ENCODE measurements at regions not wholly inside any gene's neighbourhood (a gene's known extent, or its start where the extent isn't known, plus 50 kb on each side); places are given as distances from the start of the nearest gene placed in this dataset.

- Histone ChIP-seq H3K27ac (no peak overlapping the region), H3K4me1 (replicated peaks in 1 of 2) (no peaks in the 10 kb centered on the region), H3K4me3 (no peak overlapping the region)
- no peak for ATAC-seq (replicated peaks in 6 of 8)
- 100% methylated on average over 1 of the region's 1 CpG; no CpG with 5 or more reads in 9 of the 10 experiments for WGBS, 10 experiments
- in situ Hi-C loops (cut with MboI; ENCODE audit: low pct_unique_long_range_greater_than_20kb in 2 of 9, low sequenced_read_pairs in 9 of 9, unreplicated experiment in 9 of 9), result no loop called here
These were observed 364.8 kb upstream of the RBMY1B start for GRCh38 chrY:21146331-21146730.

- H3K4me1 ChIP-seq (replicated peaks in 1 of 2), result no peaks in the 10 kb centered on the region
- H3K4me3 ChIP-seq, result no peak overlapping the region
- in situ Hi-C loops (cut with MboI; ENCODE audit: low pct_unique_long_range_greater_than_20kb in 2 of 9, low sequenced_read_pairs in 9 of 9, unreplicated experiment in 9 of 9), result loop anchor here in 1 of 9 experiments (25.0 kb wide), 1 partner anchor 112 kb away; no protein-coding TSS in a partner anchor
- no peak for ATAC-seq (replicated peaks in 6 of 8)
- no peak overlapping the region for H3K27ac ChIP-seq
These were observed 361.2 kb upstream of the RBMY1B start for GRCh38 chrY:21149971-21150370.

GRCh38 chrY:21169821-21170220, 341.3 kb upstream of the RBMY1B start:
- in situ Hi-C loops (cut with MboI; ENCODE audit: low pct_unique_long_range_greater_than_20kb in 2 of 9, low sequenced_read_pairs in 9 of 9, unreplicated experiment in 9 of 9), result loop anchor here in 1 of 9 experiments (25.0 kb wide), 1 partner anchor 92 kb away; no protein-coding TSS in a partner anchor
- Histone ChIP-seq H3K4me3 (no peak overlapping the region), H3K4me1 (replicated peaks in 1 of 2) (no peaks in the 10 kb centered on the region), H3K27ac (no peak overlapping the region)
- ATAC-seq (replicated peaks in 6 of 8), result no peak

GRCh38 chrY:21174697-21175463, 336.3 kb upstream of the RBMY1B start:
- no peak for ATAC-seq (replicated peaks in 6 of 8)
- in situ Hi-C loops (cut with MboI; ENCODE audit: low pct_unique_long_range_greater_than_20kb in 2 of 9, low sequenced_read_pairs in 9 of 9, unreplicated experiment in 9 of 9), result loop anchor here in 1 of 9 experiments (25.0 kb wide), 1 partner anchor 87 kb away; no protein-coding TSS in a partner anchor
- no peaks in the 10 kb centered on the region for H3K4me1 ChIP-seq (replicated peaks in 1 of 2)
- no peak overlapping the region for H3K27ac ChIP-seq
- no peak overlapping the region for H3K4me3 ChIP-seq
- WGBS, 10 experiments, result 62% methylated on average over 4 of the region's 5 CpGs; no CpG with 5 or more reads in 9 of the 10 experiments

GRCh38 chrY:21175505-21175904, 335.6 kb upstream of the RBMY1B start:
- in situ Hi-C loops (cut with MboI; ENCODE audit: low pct_unique_long_range_greater_than_20kb in 2 of 9, low sequenced_read_pairs in 9 of 9, unreplicated experiment in 9 of 9), result no loop called here
- H3K4me1 ChIP-seq (replicated peaks in 1 of 2), result no peaks in the 10 kb centered on the region
- ATAC-seq (replicated peaks in 6 of 8), result no peak
- H3K4me3 ChIP-seq, result no peak overlapping the region
- no peak overlapping the region for H3K27ac ChIP-seq
- WGBS, 10 experiments, result 20% methylated on average over 1 of the region's 3 CpGs; no CpG with 5 or more reads in 9 of the 10 experiments

- in situ Hi-C loops (cut with MboI; ENCODE audit: low pct_unique_long_range_greater_than_20kb in 2 of 9, low sequenced_read_pairs in 9 of 9, unreplicated experiment in 9 of 9), result no loop called here
- no peak overlapping the region for H3K27ac ChIP-seq
- no CpG with 5 or more reads among the region's 1 CpG for WGBS, 10 experiments
- no peaks in the 10 kb centered on the region for H3K4me1 ChIP-seq (replicated peaks in 1 of 2)
- ATAC-seq (replicated peaks in 6 of 8), result no peak
- no peak overlapping the region for H3K4me3 ChIP-seq
These were observed 333.8 kb upstream of the RBMY1B start for GRCh38 chrY:21177306-21177800.

GRCh38 chrY:21178281-21178680, 332.9 kb upstream of the RBMY1B start:
- ATAC-seq (replicated peaks in 6 of 8), result no peak
- no peaks in the 10 kb centered on the region for H3K4me1 ChIP-seq (replicated peaks in 1 of 2)
- 0 to 60% methylated on average over 1 of the region's 1 CpG; no CpG with 5 or more reads in 8 of the 10 experiments for WGBS, 10 experiments
- in situ Hi-C loops (cut with MboI; ENCODE audit: low pct_unique_long_range_greater_than_20kb in 2 of 9, low sequenced_read_pairs in 9 of 9, unreplicated experiment in 9 of 9), result no loop called here
- no peak overlapping the region for H3K27ac ChIP-seq
- H3K4me3 ChIP-seq, result no peak overlapping the region

- in situ Hi-C loops (cut with MboI; ENCODE audit: low pct_unique_long_range_greater_than_20kb in 2 of 9, low sequenced_read_pairs in 9 of 9, unreplicated experiment in 9 of 9), result no loop called here
- 0 to 100% (median 40%) methylated on average over 1 to 2 of the region's 5 CpGs; no CpG with 5 or more reads in 6 of the 10 experiments for WGBS, 10 experiments
- H3K4me1 ChIP-seq (replicated peaks in 1 of 2), result no peaks in the 10 kb centered on the region
These were observed 330.2 kb upstream of the RBMY1B start for GRCh38 chrY:21180921-21181320.

GRCh38 chrY:21184271-21184670, 326.9 kb upstream of the RBMY1B start:
- H3K4me3 ChIP-seq, result no peak overlapping the region
- ATAC-seq (replicated peaks in 6 of 8), result peak in 3 of 8 experiments; percentile 41 to 74 (median 59)
- WGBS, 10 experiments, result 0 to 71% (median 55%) methylated on average over 1 of the region's 1 CpG; no CpG with 5 or more reads in 6 of the 10 experiments
- H3K27ac ChIP-seq, result no peak overlapping the region
- H3K4me1 ChIP-seq (replicated peaks in 1 of 2), result no peaks in the 10 kb centered on the region
- in situ Hi-C loops (cut with MboI; ENCODE audit: low pct_unique_long_range_greater_than_20kb in 2 of 9, low sequenced_read_pairs in 9 of 9, unreplicated experiment in 9 of 9), result no loop called here

More at GRCh38 chrY:21180921-21181320, 330.2 kb upstream of the RBMY1B start:
- peak in 1 of 8 experiments; percentile 42 for ATAC-seq (replicated peaks in 6 of 8)
- Histone ChIP-seq H3K4me3 (no peak overlapping the region), H3K27ac (no peak overlapping the region)

GRCh38 chrY:21185419-21186105, 325.6 kb upstream of the RBMY1B start:
- H3K27ac ChIP-seq, result no peak overlapping the region
- in situ Hi-C loops (cut with MboI; ENCODE audit: low pct_unique_long_range_greater_than_20kb in 2 of 9, low sequenced_read_pairs in 9 of 9, unreplicated experiment in 9 of 9), result no loop called here
- no peaks in the 10 kb centered on the region for H3K4me1 ChIP-seq (replicated peaks in 1 of 2)
- ATAC-seq (replicated peaks in 6 of 8), result no peak
- WGBS, 10 experiments, result 20 to 83% (median 46%) methylated on average over 1 to 4 of the region's 6 CpGs; no CpG with 5 or more reads in 6 of the 10 experiments
- no peak overlapping the region for H3K4me3 ChIP-seq

- 57 to 80% methylated on average over 1 of the region's 3 CpGs; no CpG with 5 or more reads in 8 of the 10 experiments for WGBS, 10 experiments
- in situ Hi-C loops (cut with MboI; ENCODE audit: low pct_unique_long_range_greater_than_20kb in 2 of 9, low sequenced_read_pairs in 9 of 9, unreplicated experiment in 9 of 9), result no loop called here
- no peak for ATAC-seq (replicated peaks in 6 of 8)
- Histone ChIP-seq H3K27ac (no peak overlapping the region), H3K4me3 (no peak overlapping the region), H3K4me1 (replicated peaks in 1 of 2) (no peaks in the 10 kb centered on the region)
These were observed 318.4 kb upstream of the RBMY1B start for GRCh38 chrY:21192694-21193093.

GRCh38 chrY:21200246-21200645, 310.9 kb upstream of the RBMY1B start:
- H3K27ac ChIP-seq, result no peak overlapping the region
- H3K4me3 ChIP-seq, result no peak overlapping the region
- in situ Hi-C loops (cut with MboI; ENCODE audit: low pct_unique_long_range_greater_than_20kb in 2 of 9, low sequenced_read_pairs in 9 of 9, unreplicated experiment in 9 of 9), result no loop called here
- no peak for ATAC-seq (replicated peaks in 6 of 8)
- no peaks in the 10 kb centered on the region for H3K4me1 ChIP-seq (replicated peaks in 1 of 2)

GRCh38 chrY:21227849-21228248, 283.3 kb upstream of the RBMY1B start:
- ATAC-seq (replicated peaks in 6 of 8), result no peak
- Histone ChIP-seq H3K27ac (no peak overlapping the region), H3K4me3 (no peak overlapping the region), H3K4me1 (replicated peaks in 1 of 2) (no peaks in the 10 kb centered on the region)
- in situ Hi-C loops (cut with MboI; ENCODE audit: low pct_unique_long_range_greater_than_20kb in 2 of 9, low sequenced_read_pairs in 9 of 9, unreplicated experiment in 9 of 9), result no loop called here
- WGBS, 10 experiments, result 90% methylated on average over 2 of the region's 3 CpGs; no CpG with 5 or more reads in 9 of the 10 experiments

Measured in motor neuron (in vitro differentiated cells).